Amniotic epithelial cell (primary cell): ENCODE measurements at regions not wholly inside any gene's neighbourhood (a gene's known extent, or its start where the extent isn't known, plus 50 kb on each side); places are given as distances from the start of the nearest gene placed in this dataset.

Source experiments
- DNase-seq: peaks from one replicate; pipeline ENCODE4 v3.0.0-alpha.2; 2010; ENCODE audit warnings: low read depth

GRCh38 chr1:57800376-57800775 is 376.5 kb upstream of the DAB1 start:
- DNase-seq = no peak

GRCh38 chr1:57799490-57800115 is 375.7 kb upstream of the DAB1 start:
- DNase-seq = no peak

GRCh38 chr1:57798543-57798942 is 374.7 kb upstream of the DAB1 start:
- no peak for DNase-seq

GRCh38 chr1:57797084-57797483 is 373.2 kb upstream of the DAB1 start:
- DNase-seq = no peak

- no peak for DNase-seq
Measured at GRCh38 chr1:57796616-57797015, 372.8 kb upstream of the DAB1 start.

GRCh38 chr1:57795886-57796285 is 372.0 kb upstream of the DAB1 start:
- DNase-seq = no peak

GRCh38 chr1:57794078-57794477 is 370.2 kb upstream of the DAB1 start:
- no peak for DNase-seq

GRCh38 chr1:57791497-57791896 is 367.6 kb upstream of the DAB1 start:
- no peak for DNase-seq

GRCh38 chr1:57789936-57790335 is 366.1 kb upstream of the DAB1 start:
- no peak for DNase-seq

- no peak for DNase-seq
Measured at GRCh38 chr1:57788313-57788712, 364.5 kb upstream of the DAB1 start.

- DNase-seq = no peak
Measured at GRCh38 chr1:57784356-57784755, 360.5 kb upstream of the DAB1 start.

- DNase-seq = no peak
Measured at GRCh38 chr1:57782357-57782756, 358.5 kb upstream of the DAB1 start.

- no peak for DNase-seq
Measured at GRCh38 chr1:57772580-57773195, 348.8 kb upstream of the DAB1 start.

- no peak for DNase-seq
Measured at GRCh38 chr1:57770772-57771171, 346.9 kb upstream of the DAB1 start.

GRCh38 chr1:57770236-57770635 is 346.4 kb upstream of the DAB1 start:
- no peak for DNase-seq

GRCh38 chr1:57761628-57762027 is 337.8 kb upstream of the DAB1 start:
- no peak for DNase-seq

GRCh38 chr1:57752843-57753242 is 329.0 kb upstream of the DAB1 start:
- no peak for DNase-seq

- DNase-seq = no peak
Measured at GRCh38 chr1:57748719-57749118, 324.9 kb upstream of the DAB1 start.

GRCh38 chr1:57747818-57748217 is 324.0 kb upstream of the DAB1 start:
- no peak for DNase-seq

GRCh38 chr1:57741521-57741920 is 317.7 kb upstream of the DAB1 start:
- no peak for DNase-seq

- no peak for DNase-seq
Measured at GRCh38 chr1:57736940-57737339, 313.1 kb upstream of the DAB1 start.

- no peak for DNase-seq
Measured at GRCh38 chr1:57729181-57729580, 305.3 kb upstream of the DAB1 start.

- DNase-seq = no peak
Measured at GRCh38 chr1:57727121-57727520, 303.3 kb upstream of the DAB1 start.

- no peak for DNase-seq
Measured at GRCh38 chr1:57725318-57725717, 301.5 kb upstream of the DAB1 start.
